HG02938 (cell line): ENCODE measurements at regions not wholly inside any gene's neighbourhood (a gene's known extent, or its start where the extent isn't known, plus 50 kb on each side); places are given as distances from the start of the nearest gene placed in this dataset.

ENCODE experiments used
- ATAC-seq: cut with Tn5 transposase; IDR thresholded peaks from one replicate; pipeline ENCODE4 v1.9.1; 2021; ENCODE audit warnings: mild to moderate bottlenecking, moderate library complexity; ENCODE audit not compliant: unreplicated experiment

DNA sequence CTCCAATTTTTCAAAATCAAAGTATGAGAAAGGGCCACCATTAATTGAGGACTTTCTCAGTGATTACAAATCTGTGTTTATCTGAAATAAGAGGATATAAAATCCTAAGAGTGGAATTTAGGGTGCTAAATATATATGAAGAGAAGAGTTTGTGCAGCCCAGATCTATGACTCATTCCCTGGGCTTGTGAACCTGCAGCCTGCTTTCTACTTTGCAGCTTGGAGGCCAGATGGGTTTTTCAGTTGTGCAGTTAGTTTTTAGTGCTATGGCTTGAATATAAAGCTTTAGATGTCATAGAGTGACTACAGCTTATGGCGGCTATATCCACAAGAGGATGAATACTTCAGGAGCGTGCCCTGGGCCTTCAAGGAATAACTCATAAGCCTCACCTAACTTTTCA, 1391.1 kb downstream of the FSTL5 start:
- ATAC-seq = no peak

GRCh38 chr4:160795216-160795615, 1368.6 kb downstream of the FSTL5 start:
- ATAC-seq = no peak

- ATAC-seq = no peak
Observed at GRCh38 chr4:160808174-160808573, 1355.6 kb downstream of the FSTL5 start.

- no peak for ATAC-seq
Observed at GRCh38 chr4:160809576-160809975, 1354.2 kb downstream of the FSTL5 start.

DNA sequence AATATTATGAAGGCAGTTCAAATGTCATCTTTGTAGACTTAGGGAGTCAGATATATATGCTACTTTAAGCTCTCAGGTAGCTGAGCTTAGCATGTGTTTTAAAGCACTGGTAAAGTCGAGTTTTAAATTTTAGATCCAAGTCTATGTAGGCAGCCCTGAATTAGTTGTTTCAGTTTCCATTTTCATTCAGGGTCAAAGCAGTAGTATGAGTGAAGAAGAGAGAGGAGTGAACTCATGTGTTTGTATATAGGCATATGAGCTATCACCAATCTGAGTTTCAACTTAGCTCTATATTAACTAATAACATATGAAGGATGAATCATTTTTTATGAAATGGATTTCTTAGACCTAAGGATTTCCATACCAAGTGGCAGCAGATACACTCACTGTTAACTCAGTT, 1353.4 kb downstream of the FSTL5 start:
- ATAC-seq = no peak

DNA sequence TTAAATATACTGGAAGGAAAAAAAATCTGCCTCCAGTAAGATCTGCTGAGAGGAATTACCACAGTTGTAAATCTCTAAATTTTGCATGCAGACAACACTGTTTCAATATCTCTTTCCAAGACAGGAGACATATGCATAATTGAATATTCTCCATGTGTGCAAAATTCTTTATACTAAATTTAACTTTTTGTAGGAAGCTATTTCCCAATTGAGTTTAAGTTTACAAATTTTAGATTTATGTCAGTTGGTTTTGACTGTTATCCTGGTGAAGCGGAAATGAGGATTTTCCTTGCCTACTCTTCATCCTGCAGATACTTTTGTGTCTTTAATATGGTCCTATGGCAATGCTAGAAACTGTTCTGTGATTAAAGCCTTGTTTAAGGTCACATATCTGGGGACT, 1352.9 kb downstream of the FSTL5 start:
- no peak for ATAC-seq

GRCh38 chr4:160811956-160812355, 1351.8 kb downstream of the FSTL5 start:
- ATAC-seq = no peak

- ATAC-seq = no peak
Observed at GRCh38 chr4:160814726-160815125, 1349.1 kb downstream of the FSTL5 start.

DNA sequence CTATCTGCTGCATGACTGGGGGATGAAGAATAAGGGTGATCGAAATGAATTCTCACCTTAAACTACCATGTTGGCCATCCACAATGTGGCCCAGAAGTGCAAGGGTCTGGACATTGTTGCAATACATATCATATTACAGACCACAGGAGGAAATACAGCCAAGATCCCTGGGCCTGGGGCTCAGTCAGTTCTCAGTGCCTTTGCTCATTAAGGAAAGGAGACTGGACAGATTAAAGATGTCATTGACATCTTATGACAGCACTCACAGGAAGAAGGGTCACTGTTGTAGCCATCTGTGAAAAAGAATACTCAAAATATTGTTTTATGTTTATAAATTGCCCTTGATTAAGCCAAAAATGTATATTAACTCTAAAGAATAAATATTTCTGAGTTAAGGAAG, 1345.2 kb downstream of the FSTL5 start:
- ATAC-seq = no peak

DNA sequence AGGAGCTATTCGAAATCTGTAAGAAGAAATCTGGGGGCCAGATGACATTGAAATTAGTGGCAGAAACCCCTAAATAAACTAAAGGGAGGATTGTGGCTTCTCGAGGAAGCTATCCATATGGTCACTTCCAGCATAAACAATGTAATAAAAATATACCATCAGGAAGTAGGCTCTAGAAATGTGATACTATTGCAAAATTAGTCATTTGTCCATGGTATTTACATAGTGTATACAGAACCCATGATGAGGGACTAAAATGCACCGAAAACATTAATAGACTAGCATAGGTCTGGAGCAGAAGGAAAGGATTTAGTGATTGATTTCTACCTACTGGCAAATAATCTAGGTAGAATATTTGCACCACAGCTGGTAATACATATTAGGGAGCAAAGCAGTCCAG, 1344.0 kb downstream of the FSTL5 start:
- ATAC-seq = no peak

- no peak for ATAC-seq
Observed at GRCh38 chr4:160824481-160824880, 1339.3 kb downstream of the FSTL5 start.

- no peak for ATAC-seq
Observed at GRCh38 chr4:160825644-160826338, 1338.0 kb downstream of the FSTL5 start.

- no peak for ATAC-seq
Observed at GRCh38 chr4:160826339-160826679, 1337.5 kb downstream of the FSTL5 start.

DNA sequence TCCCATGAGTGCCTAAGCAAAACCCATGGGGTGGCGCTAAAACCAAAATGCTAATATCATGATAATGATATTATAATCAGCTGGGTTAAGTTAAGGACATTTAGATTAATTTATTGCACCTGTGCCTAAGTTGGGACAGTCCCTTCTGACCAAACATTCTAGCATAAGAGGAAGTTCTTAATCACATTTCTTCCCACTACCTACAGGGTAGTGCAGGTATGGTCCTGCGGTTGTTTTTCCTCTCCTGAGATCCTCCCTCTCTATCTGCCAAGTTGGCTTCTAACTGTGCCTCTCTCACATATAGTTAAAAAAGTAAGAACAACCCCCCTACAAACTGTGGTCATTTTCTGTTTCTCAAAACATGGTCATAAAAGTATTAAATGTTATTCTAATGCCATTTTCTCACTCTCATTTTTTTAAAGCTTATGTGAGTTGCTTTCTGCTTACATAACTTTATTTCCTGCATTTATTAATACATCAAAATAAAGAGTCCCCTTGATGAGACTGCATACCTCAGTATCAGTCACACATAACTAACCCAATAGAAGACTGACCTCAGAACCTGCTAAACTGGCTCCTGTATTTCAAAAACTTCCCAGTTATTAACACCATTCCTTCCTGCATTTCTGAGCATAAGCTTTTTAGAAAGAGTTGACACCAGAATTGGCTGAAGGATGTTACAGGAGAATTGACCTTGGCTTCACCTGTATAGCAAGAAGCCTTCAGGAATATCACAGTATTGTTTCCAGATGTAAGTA, 1332.5 kb downstream of the FSTL5 start:
- ATAC-seq = no peak

GRCh38 chr4:160835789-160836188, 1328.0 kb downstream of the FSTL5 start:
- no peak for ATAC-seq

DNA sequence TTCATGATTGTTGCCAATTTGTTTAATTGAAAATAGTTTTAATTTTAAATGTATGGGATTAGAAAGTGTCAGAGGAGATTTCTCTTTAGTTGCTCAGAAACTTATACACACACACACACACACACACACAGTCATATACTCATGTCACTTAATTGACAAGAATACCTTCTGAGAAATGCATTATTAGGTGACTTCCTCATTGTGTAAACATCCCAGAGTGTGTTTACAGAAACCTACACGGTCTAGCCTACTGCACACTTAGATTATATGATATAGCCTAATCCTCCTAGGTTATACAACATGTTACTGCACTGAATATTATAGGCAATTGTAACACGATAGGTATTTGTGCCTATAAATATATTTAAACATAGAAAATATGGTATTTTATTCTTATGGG, 1327.4 kb downstream of the FSTL5 start:
- ATAC-seq = no peak

DNA sequence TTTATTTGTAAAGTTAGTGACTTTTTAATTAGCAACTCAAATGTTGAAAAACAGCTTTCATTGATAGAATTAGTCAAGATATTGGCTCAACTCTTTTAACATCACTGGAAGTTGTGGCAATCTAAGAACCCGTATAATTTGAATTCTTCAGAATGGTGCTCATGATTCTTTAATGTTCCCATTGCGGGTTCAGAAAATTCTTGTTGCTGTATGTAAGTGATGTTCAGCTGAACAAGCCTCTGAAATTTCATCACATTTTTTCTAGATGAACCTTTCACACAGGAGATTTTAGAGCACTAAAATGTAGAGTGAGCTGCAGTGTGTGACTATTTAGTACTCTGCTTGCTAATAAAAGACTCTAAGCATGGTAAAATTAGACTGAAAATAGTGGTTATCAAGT, 1317.7 kb downstream of the FSTL5 start:
- no peak for ATAC-seq

GRCh38 chr4:160847228-160847627, 1316.6 kb downstream of the FSTL5 start:
- no peak for ATAC-seq

GRCh38 chr4:160848489-160848888, 1315.3 kb downstream of the FSTL5 start:
- ATAC-seq = no peak

DNA sequence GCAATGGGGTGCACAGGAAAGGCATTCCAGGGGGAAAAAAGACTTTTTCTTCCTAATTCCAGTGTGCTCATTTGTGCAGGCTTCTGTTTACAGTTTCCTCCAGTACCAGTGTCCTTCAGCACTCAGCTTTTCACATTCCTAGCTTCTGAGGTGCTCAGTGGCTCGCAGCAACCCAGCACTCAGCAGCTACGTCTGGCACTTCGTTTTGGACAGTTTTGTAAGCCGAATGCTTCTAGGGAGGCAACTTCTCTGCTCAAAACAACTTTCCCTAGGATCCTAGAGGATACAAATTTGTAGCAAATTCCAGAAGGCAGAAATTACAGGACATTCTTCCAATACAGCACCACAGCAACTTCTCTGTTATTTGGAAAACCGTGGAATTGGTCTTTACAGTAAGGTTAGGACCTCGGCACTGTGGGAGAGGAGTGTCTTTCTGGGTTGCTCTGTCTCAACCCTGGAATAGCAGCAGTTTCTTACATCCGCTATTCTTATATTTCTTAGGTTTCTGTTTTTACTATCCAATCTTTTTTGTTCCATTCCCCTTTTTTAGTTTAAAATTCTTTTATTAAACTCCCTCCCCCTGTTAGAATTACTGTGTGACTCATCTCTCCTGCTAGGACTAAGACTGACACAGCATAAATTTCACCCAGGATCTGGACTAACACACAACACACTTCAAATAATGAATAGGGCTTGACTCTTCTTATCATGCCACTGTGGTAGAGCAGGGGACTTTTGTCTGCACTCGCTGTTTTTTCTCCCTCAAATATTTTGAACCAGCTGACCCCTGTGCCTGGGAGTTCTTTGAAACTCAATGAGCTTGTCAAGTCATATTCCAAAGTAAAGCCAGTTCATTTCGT, 1314.7 kb downstream of the FSTL5 start:
- no peak for ATAC-seq

- ATAC-seq = no peak
Observed at GRCh38 chr4:160864253-160864652, 1299.5 kb downstream of the FSTL5 start.

DNA sequence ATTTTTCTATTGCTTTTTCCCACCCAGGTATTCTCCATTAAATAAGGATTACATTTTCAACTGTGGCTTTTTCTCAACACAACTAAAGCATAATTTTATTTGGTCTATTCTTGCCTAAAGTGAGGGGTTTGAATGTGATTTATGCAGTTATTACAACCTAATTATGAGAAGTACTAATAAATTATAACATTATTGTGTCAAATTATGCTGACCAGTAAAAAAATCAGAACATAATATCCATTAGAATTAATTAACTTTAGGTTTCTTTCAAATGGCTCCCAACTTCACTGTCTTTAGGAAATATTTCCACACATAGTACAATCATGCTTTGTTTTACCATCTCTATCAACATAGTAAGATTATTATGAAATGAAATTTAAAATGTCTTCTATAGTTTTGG, 1293.9 kb downstream of the FSTL5 start:
- ATAC-seq = no peak
